GM18909 (cell line): ENCODE measurements at regions not wholly inside any gene's neighbourhood (a gene's known extent, or its start where the extent isn't known, plus 50 kb on each side); places are given as distances from the start of the nearest gene placed in this dataset.
"Not testable (repeated sequence)": the region's sequence is repeated elsewhere in the genome, so short reads cannot be mapped to it uniquely, and the experiment has no call there.

Source experiments
- ATAC-seq: cut with Tn5 transposase; IDR thresholded peaks from one replicate; pipeline ENCODE4 v1.9.1; 2021; ENCODE audit warnings: mild to moderate bottlenecking; ENCODE audit not compliant: unreplicated experiment, poor library complexity

- no peak for ATAC-seq
Observed at GRCh38 chr22:47535681-47536080, 773.2 kb downstream of the TBC1D22A start.

GRCh38 chr22:47534804-47535410 lies 772.5 kb downstream of the TBC1D22A start:
- ATAC-seq = no peak

- ATAC-seq = no peak
Observed at GRCh38 chr22:47533961-47534803, 771.7 kb downstream of the TBC1D22A start.

- ATAC-seq = no peak
Observed at GRCh38 chr22:47517062-47517461, 754.6 kb downstream of the TBC1D22A start.

- no peak for ATAC-seq
Observed at GRCh38 chr22:47515384-47516125, 753.1 kb downstream of the TBC1D22A start.

- ATAC-seq = no peak
Observed at GRCh38 chr22:47512617-47513016, 750.2 kb downstream of the TBC1D22A start.

GRCh38 chr22:47504962-47505361 lies 742.5 kb downstream of the TBC1D22A start:
- no peak for ATAC-seq

- no peak for ATAC-seq
Observed at GRCh38 chr22:47498969-47499495, 736.6 kb downstream of the TBC1D22A start.

GRCh38 chr22:47497666-47498065 lies 735.2 kb downstream of the TBC1D22A start:
- ATAC-seq = no peak

GRCh38 chr22:47495110-47495509 lies 732.7 kb downstream of the TBC1D22A start:
- no peak for ATAC-seq

- not testable (repeated sequence) for ATAC-seq
Observed at GRCh38 chr22:47488131-47488530, 725.7 kb downstream of the TBC1D22A start.

- ATAC-seq = no peak
Observed at GRCh38 chr22:47486569-47487312, 724.3 kb downstream of the TBC1D22A start.

- no peak for ATAC-seq
Observed at GRCh38 chr22:47484960-47485569, 722.6 kb downstream of the TBC1D22A start.

GRCh38 chr22:47476231-47476630 lies 713.8 kb downstream of the TBC1D22A start:
- no peak for ATAC-seq

GRCh38 chr22:47474895-47475294 lies 712.4 kb downstream of the TBC1D22A start:
- ATAC-seq = no peak

- ATAC-seq = no peak
Observed at GRCh38 chr22:47474464-47474863, 712.0 kb downstream of the TBC1D22A start.

GRCh38 chr22:47472636-47473035 lies 710.2 kb downstream of the TBC1D22A start:
- ATAC-seq = no peak

GRCh38 chr22:47471406-47471805 lies 709.0 kb downstream of the TBC1D22A start:
- no peak for ATAC-seq

GRCh38 chr22:47465809-47466208 lies 703.4 kb downstream of the TBC1D22A start:
- ATAC-seq = no peak

GRCh38 chr22:47465222-47465621 lies 702.8 kb downstream of the TBC1D22A start:
- no peak for ATAC-seq
